ENCODE measurements at regions not wholly inside any gene's neighbourhood (a gene's known extent, or its start where the extent isn't known, plus 50 kb on each side); places are given as distances from the start of the nearest gene placed in this dataset.

GRCh38 chr6:150685860-150686259 is 86.2 kb downstream of the PLEKHG1 start:
- Histone ChIP-seq H3K4me2 (ENCODE audit: insufficient read depth, low read length) (no peak overlapping the region), H3K27ac (ENCODE audit: insufficient read depth, low read depth, low read length) (no peak overlapping the region), H2AFZ (ENCODE audit: low read depth, low read length) (no peak overlapping the region), H3K9me1 (replicated peaks; ENCODE audit: control insufficient read depth, extremely low read depth, insufficient read depth, low read length) (no peaks in the 10 kb centered on the region), H4K20me1 (replicated peaks; ENCODE audit: control insufficient read depth, extremely low read depth, insufficient read depth, low read length) (no peaks in the 10 kb centered on the region), H3K9me3 (replicated peaks; ENCODE audit: control insufficient read depth, insufficient read depth, low read length) (no peaks in the 10 kb centered on the region), H3K36me3 (ENCODE audit: control insufficient read depth in 2 of 2, extremely low read depth in 1 of 2, insufficient read depth in 2 of 2, low read length in 2 of 2) (no peaks in the 10 kb centered on the region), H3K27me3 (ENCODE audit: control insufficient read depth in 2 of 2, insufficient read depth in 2 of 2, low read length in 2 of 2) (no peaks in the 10 kb centered on the region), H3K4me1 (ENCODE audit: control insufficient read depth, extremely low read depth, insufficient read depth, low read length) (peaks cover 60% of the 10 kb centered on the region), H3K4me3 (replicated peaks in 1 of 3; ENCODE audit: insufficient read depth in 1 of 3, low read depth in 1 of 3, low read length in 3 of 3) (no peak overlapping the region), H3K9ac (replicated peaks; ENCODE audit: extremely low read depth, insufficient read depth, low read length) (no peak overlapping the region), H3K79me2 (ENCODE audit: control insufficient read depth, insufficient read depth, low read length) (no peaks in the 10 kb centered on the region)
- dilution Hi-C loops (cut with MboI; ENCODE audit: extremely low pct_ligation_motif_present, low sequenced_read_pairs): no loop called here
- no TSS peak for BruUV-seq (replicated peaks)
- DNase-seq (ENCODE audit: low read depth, low spot score): peak; percentile 23
- CTCF ChIA-PET: interaction anchor here (0.6 to 4.4 kb wide), 10 partner anchors 10 to 267 kb away, joined by 3 to 24 read pairs (median 4); partner anchors contain the start of gene PLEKHG1
- POLR2A ChIA-PET: no interaction called here
- no peak for FAIRE-seq
- intact Hi-C loops (cut with micrococcal nuclease): no loop called here
- no peak for TF ChIP-seq POLR2A (IDR thresholded peaks at IDR 0.05; ENCODE audit: low read depth, low read length)
- TF ChIP-seq CTCF (IDR thresholded peaks at IDR 0.05; ENCODE audit: extremely low read depth in 1 of 2, insufficient read depth in 1 of 2, low read depth in 1 of 2, low read length in 2 of 2): peak; percentile 44 to 46
- TF ChIP-seq MAX (IDR thresholded peaks at IDR 0.05; ENCODE audit: insufficient read depth, insufficient read length): no peak

GRCh38 chr6:150686566-150686965 is 86.9 kb downstream of the PLEKHG1 start:
- Histone ChIP-seq H3K4me2 (ENCODE audit: insufficient read depth, low read length) (no peak overlapping the region), H3K36me3 (ENCODE audit: control insufficient read depth in 2 of 2, extremely low read depth in 1 of 2, insufficient read depth in 2 of 2, low read length in 2 of 2) (no peaks in the 10 kb centered on the region), H2AFZ (ENCODE audit: low read depth, low read length) (no peak overlapping the region), H3K9ac (replicated peaks; ENCODE audit: extremely low read depth, insufficient read depth, low read length) (no peak overlapping the region), H3K9me3 (replicated peaks; ENCODE audit: control insufficient read depth, insufficient read depth, low read length) (no peaks in the 10 kb centered on the region), H3K4me3 (replicated peaks in 1 of 3; ENCODE audit: insufficient read depth in 1 of 3, low read depth in 1 of 3, low read length in 3 of 3) (no peak overlapping the region), H4K20me1 (replicated peaks; ENCODE audit: control insufficient read depth, extremely low read depth, insufficient read depth, low read length) (no peaks in the 10 kb centered on the region), H3K79me2 (ENCODE audit: control insufficient read depth, insufficient read depth, low read length) (no peaks in the 10 kb centered on the region), H3K27ac (ENCODE audit: insufficient read depth, low read depth, low read length) (no peak overlapping the region), H3K9me1 (replicated peaks; ENCODE audit: control insufficient read depth, extremely low read depth, insufficient read depth, low read length) (no peaks in the 10 kb centered on the region), H3K27me3 (ENCODE audit: control insufficient read depth in 2 of 2, insufficient read depth in 2 of 2, low read length in 2 of 2) (no peaks in the 10 kb centered on the region), H3K4me1 (ENCODE audit: control insufficient read depth, extremely low read depth, insufficient read depth, low read length) (peaks cover 60% of the 10 kb centered on the region)
- ChIA-PET CTCF (interaction anchor here (1.2 to 4.4 kb wide), 9 partner anchors 8 to 131 kb away, joined by 3 to 24 read pairs (median 4); partner anchors contain the start of gene PLEKHG1), POLR2A (no interaction called here)
- FAIRE-seq: no peak
- intact Hi-C loops (cut with micrococcal nuclease): no loop called here
- dilution Hi-C loops (cut with MboI; ENCODE audit: extremely low pct_ligation_motif_present, low sequenced_read_pairs): no loop called here
- no peak for DNase-seq (ENCODE audit: low read depth, low spot score)
- BruUV-seq (replicated peaks): no TSS peak
- no peak for TF ChIP-seq JUN (IDR thresholded peaks at IDR 0.05; ENCODE audit: borderline replicate concordance, insufficient read depth, insufficient read length, low read depth)

Data from endothelial cell of umbilical vein (primary cell).